SK-N-SH (cell line): ENCODE measurements at regions not wholly inside any gene's neighbourhood (a gene's known extent, or its start where the extent isn't known, plus 50 kb on each side); places are given as distances from the start of the nearest gene placed in this dataset.

Source experiments
- CHD2 ChIP-seq: fragments of 150-350 bp; IDR thresholded peaks from 2 replicates; pipeline ENCODE4 v1.6.1; 2018; ENCODE audit warnings: low read length; ENCODE audit not compliant: partially characterized antibody
- EP300 ChIP-seq, 2 experiments: IDR thresholded peaks; 2 replicates each; pipeline versions ENCODE4 v1.4.0 to v1.6.1; 2012; ENCODE audit warnings: borderline replicate concordance in 1 of 2, low read depth in 1 of 2, low read length in 1 of 2
- EZH2phosphoT487 ChIP-seq: fragments of 200-600 bp; sonication (generic); IDR thresholded peaks from 2 replicates; pipeline ENCODE4 v1.6.1; 2017; ENCODE audit warnings: low read depth, mixed run types, mild to moderate bottlenecking, antibody characterized with exemption, moderate library complexity, borderline replicate concordance
- MAX ChIP-seq: IDR thresholded peaks from 2 replicates; pipeline ENCODE4 v1.4.0; 2012; ENCODE audit warnings: low read depth
- MXI1 ChIP-seq: IDR thresholded peaks from 2 replicates; pipeline ENCODE4 v1.6.1; 2012; ENCODE audit warnings: mild to moderate bottlenecking, low read depth, low read length, improper control_type of control experiment
- POLR2AphosphoS5 ChIP-seq: IDR thresholded peaks from 2 replicates; pipeline ENCODE4 v1.6.1; 2012; ENCODE audit warnings: low read depth, low read length
- RAD21 ChIP-seq: IDR thresholded peaks from 2 replicates; pipeline ENCODE4 v1.6.1; 2012; ENCODE audit warnings: mild to moderate bottlenecking, low read length
- SIN3A ChIP-seq: IDR thresholded peaks from 2 replicates; pipeline ENCODE4 v1.6.1; 2012; ENCODE audit warnings: low read depth, mild to moderate bottlenecking, low read length, moderate library complexity, borderline replicate concordance
- SMC3 ChIP-seq: IDR thresholded peaks from 2 replicates; pipeline ENCODE4 v1.6.1; 2012; ENCODE audit warnings: low read depth, low read length, improper control_type of control experiment
- TEAD4 ChIP-seq: IDR thresholded peaks from 2 replicates; pipeline ENCODE4 v1.4.0; 2012; ENCODE audit warnings: mild to moderate bottlenecking, borderline replicate concordance; ENCODE audit not compliant: insufficient read depth
- YY1 ChIP-seq: IDR thresholded peaks from 2 replicates; pipeline ENCODE4 v1.4.0; 2012; ENCODE audit warnings: low read depth, mild to moderate bottlenecking
- TF ChIP-seq, protein P1 (sequence below): fragments of 200-600 bp; sonication (generic); IDR thresholded peaks from 2 replicates; pipeline ENCODE4 v1.6.1; 2017; ENCODE audit warnings: antibody characterized with exemption, mild to moderate bottlenecking, moderate library complexity
- TF ChIP-seq, protein P2 (sequence below): IDR thresholded peaks from 2 replicates; pipeline ENCODE4 v1.6.1; 2012; ENCODE audit warnings: mild to moderate bottlenecking, low read depth, low read length, moderate library complexity
- TF ChIP-seq, protein P3 (sequence below): IDR thresholded peaks from 2 replicates; pipeline ENCODE4 v1.4.0; 2012; ENCODE audit warnings: low read depth, borderline replicate concordance

GRCh38 chr5:19044931-19045695 lies 942.9 kb downstream of the CDH18 start:
- TF ChIP-seq, protein P1, sequence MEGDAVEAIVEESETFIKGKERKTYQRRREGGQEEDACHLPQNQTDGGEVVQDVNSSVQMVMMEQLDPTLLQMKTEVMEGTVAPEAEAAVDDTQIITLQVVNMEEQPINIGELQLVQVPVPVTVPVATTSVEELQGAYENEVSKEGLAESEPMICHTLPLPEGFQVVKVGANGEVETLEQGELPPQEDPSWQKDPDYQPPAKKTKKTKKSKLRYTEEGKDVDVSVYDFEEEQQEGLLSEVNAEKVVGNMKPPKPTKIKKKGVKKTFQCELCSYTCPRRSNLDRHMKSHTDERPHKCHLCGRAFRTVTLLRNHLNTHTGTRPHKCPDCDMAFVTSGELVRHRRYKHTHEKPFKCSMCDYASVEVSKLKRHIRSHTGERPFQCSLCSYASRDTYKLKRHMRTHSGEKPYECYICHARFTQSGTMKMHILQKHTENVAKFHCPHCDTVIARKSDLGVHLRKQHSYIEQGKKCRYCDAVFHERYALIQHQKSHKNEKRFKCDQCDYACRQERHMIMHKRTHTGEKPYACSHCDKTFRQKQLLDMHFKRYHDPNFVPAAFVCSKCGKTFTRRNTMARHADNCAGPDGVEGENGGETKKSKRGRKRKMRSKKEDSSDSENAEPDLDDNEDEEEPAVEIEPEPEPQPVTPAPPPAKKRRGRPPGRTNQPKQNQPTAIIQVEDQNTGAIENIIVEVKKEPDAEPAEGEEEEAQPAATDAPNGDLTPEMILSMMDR = no peak
- no peak for TF ChIP-seq EZH2phosphoT487
- TF ChIP-seq YY1 = no peak
- TF ChIP-seq, protein P2, sequence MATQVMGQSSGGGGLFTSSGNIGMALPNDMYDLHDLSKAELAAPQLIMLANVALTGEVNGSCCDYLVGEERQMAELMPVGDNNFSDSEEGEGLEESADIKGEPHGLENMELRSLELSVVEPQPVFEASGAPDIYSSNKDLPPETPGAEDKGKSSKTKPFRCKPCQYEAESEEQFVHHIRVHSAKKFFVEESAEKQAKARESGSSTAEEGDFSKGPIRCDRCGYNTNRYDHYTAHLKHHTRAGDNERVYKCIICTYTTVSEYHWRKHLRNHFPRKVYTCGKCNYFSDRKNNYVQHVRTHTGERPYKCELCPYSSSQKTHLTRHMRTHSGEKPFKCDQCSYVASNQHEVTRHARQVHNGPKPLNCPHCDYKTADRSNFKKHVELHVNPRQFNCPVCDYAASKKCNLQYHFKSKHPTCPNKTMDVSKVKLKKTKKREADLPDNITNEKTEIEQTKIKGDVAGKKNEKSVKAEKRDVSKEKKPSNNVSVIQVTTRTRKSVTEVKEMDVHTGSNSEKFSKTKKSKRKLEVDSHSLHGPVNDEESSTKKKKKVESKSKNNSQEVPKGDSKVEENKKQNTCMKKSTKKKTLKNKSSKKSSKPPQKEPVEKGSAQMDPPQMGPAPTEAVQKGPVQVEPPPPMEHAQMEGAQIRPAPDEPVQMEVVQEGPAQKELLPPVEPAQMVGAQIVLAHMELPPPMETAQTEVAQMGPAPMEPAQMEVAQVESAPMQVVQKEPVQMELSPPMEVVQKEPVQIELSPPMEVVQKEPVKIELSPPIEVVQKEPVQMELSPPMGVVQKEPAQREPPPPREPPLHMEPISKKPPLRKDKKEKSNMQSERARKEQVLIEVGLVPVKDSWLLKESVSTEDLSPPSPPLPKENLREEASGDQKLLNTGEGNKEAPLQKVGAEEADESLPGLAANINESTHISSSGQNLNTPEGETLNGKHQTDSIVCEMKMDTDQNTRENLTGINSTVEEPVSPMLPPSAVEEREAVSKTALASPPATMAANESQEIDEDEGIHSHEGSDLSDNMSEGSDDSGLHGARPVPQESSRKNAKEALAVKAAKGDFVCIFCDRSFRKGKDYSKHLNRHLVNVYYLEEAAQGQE = no peak
- TF ChIP-seq TEAD4 = no peak
- no peak for TF ChIP-seq CHD2
- no peak for TF ChIP-seq EP300 (IDR thresholded peaks at IDR 0.05; ENCODE audit: borderline replicate concordance in 1 of 2, low read depth in 1 of 2, low read length in 1 of 2)
- TF ChIP-seq MXI1 = no peak
- TF ChIP-seq POLR2AphosphoS5 = no peak
- TF ChIP-seq, protein P3, sequence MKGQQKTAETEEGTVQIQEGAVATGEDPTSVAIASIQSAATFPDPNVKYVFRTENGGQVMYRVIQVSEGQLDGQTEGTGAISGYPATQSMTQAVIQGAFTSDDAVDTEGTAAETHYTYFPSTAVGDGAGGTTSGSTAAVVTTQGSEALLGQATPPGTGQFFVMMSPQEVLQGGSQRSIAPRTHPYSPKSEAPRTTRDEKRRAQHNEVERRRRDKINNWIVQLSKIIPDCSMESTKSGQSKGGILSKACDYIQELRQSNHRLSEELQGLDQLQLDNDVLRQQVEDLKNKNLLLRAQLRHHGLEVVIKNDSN = no peak
- no peak for TF ChIP-seq RAD21
- TF ChIP-seq SMC3 = no peak
- TF ChIP-seq SIN3A = no peak
- TF ChIP-seq MAX = no peak
